HCT116 (cell line): ENCODE measurements at regions not wholly inside any gene's neighbourhood (a gene's known extent, or its start where the extent isn't known, plus 50 kb on each side); places are given as distances from the start of the nearest gene placed in this dataset.

Experiments used
- ATAC-seq: fragments of 200-7000 bp; cut with Tn5 transposase; 2 replicates; pipeline ENCODE4 v1.9.1; 2020; ENCODE audit warnings: mild to moderate bottlenecking, moderate library complexity
- BruUV-seq: library from RNA; stranded (reverse); fragments of 400-500 nt; replicated peaks from 2 replicates; lab custom pipeline; 2021; lab: Mats Ljungman, UMichigan
- CTCF ChIA-PET: fragments of 300-600 bp; sonication (Branson Sonifier 250); formaldehyde crosslinking; loops from one replicate; lab custom pipeline; 2021; ENCODE audit warnings: antibody characterized with exemption; lab: Charles Lee
- POLR2A ChIA-PET: fragments of 300-600, 350-600 bp; sonication (Branson Sonifier 250); formaldehyde crosslinking; loops from one replicate; lab custom pipeline; 2021; ENCODE audit warnings: antibody characterized with exemption; lab: Charles Lee
- RAD21 ChIA-PET, 2 experiments: fragments of 300-600 bp; sonication (Branson Sonifier 250); formaldehyde crosslinking; loops; one replicate each; lab custom pipeline; 2023; ENCODE audit warnings: low total read pairs in 2 of 2; ENCODE audit not compliant: uncharacterized antibody in 2 of 2, unreplicated experiment in 2 of 2, low non-redundant PET in 1 of 2; lab: Charles Lee
- DNase-seq: peaks from one replicate; pipeline ENCODE4 v3.0.0-alpha.2; 2010; ENCODE audit warnings: low read depth, low spot score
- H2AFZ ChIP-seq: fragments of 200-600 bp; shearing (Covaris generic), sonication (generic); 2 replicates; pipeline ENCODE4 v1.6.1; 2017; ENCODE audit warnings: low read depth, mixed run types, mixed read lengths, antibody characterized with exemption, low read length; ENCODE audit not compliant: poor library complexity, severe bottlenecking
- H3K27ac ChIP-seq: 2 replicates; pipeline ENCODE4 v1.5.1; 2012; ENCODE audit warnings: low read depth, low read length
- H3K27me3 ChIP-seq: fragments of 200-600 bp; sonication (generic); 2 replicates; pipeline ENCODE4 v1.6.1; 2016; ENCODE audit warnings: mixed run types, low read length, mixed read lengths; ENCODE audit not compliant: insufficient read depth
- H3K36me3 ChIP-seq, 2 experiments: fragments of 200-500 bp in 1 of 2; fragments of 200-600 bp in 1 of 2; sonication (Bioruptor generic) in 1 of 2; sonication (generic) in 1 of 2; 2 replicates each; pipeline versions ENCODE4 v1.5.1 to v1.6.1; 2014 to 2016; ENCODE audit warnings: low read length in 2 of 2, inconsistent platforms in 1 of 2, mixed read lengths in 1 of 2, mixed run types in 1 of 2; ENCODE audit not compliant: insufficient read depth in 2 of 2, control insufficient read depth in 1 of 2
- H3K4me1 ChIP-seq, 2 experiments: fragments of 200-600 bp in 1 of 2; sonication (generic) in 1 of 2; 2 replicates each; pipeline versions ENCODE4 v1.5.1 to v1.6.1; 2012 to 2017; ENCODE audit warnings: low read length in 2 of 2, inconsistent platforms in 1 of 2, mild to moderate bottlenecking in 1 of 2, mixed read lengths in 1 of 2, mixed run types in 1 of 2, moderate library complexity in 1 of 2; ENCODE audit not compliant: insufficient read depth in 2 of 2, control insufficient read depth in 1 of 2
- H3K4me2 ChIP-seq: fragments of 200-600 bp; sonication (generic); 2 replicates; pipeline ENCODE4 v1.6.1; 2017; ENCODE audit warnings: mixed run types, low read length, mixed read lengths
- H3K4me3 ChIP-seq, 2 experiments: fragments of 200-600 bp in 1 of 2; sonication (generic) in 1 of 2; replicated peaks in 1 of 2; 2 replicates each; pipeline ENCODE4 v1.5.1; 2011 to 2016; ENCODE audit warnings: low read length in 2 of 2, control low read depth in 1 of 2, low read depth in 1 of 2, mild to moderate bottlenecking in 1 of 2, mixed read lengths in 1 of 2, mixed run types in 1 of 2
- H3K79me2 ChIP-seq: fragments of 200-600 bp; sonication (generic); 2 replicates; pipeline ENCODE4 v1.6.1; 2017; ENCODE audit warnings: mild to moderate bottlenecking, mixed run types, low read length, moderate library complexity, mixed read lengths; ENCODE audit not compliant: insufficient read depth
- H3K9ac ChIP-seq: fragments of 200-600 bp; sonication (generic); 2 replicates; pipeline ENCODE4 v1.6.1; 2016; ENCODE audit warnings: low read length, mixed read lengths
- H3K9me2 ChIP-seq: fragments of 200-600 bp; sonication (generic), shearing (Covaris generic); 2 replicates; pipeline ENCODE4 v1.6.1; 2017; ENCODE audit warnings: mixed run types, mild to moderate bottlenecking, moderate library complexity; ENCODE audit not compliant: insufficient read depth
- H3K9me3 ChIP-seq, 2 experiments: fragments of 200-500 bp in 1 of 2; fragments of 200-600 bp in 1 of 2; sonication (Bioruptor generic) in 1 of 2; sonication (generic) in 1 of 2; 2 replicates each; pipeline ENCODE4 v1.6.1; 2014 to 2017; ENCODE audit warnings: low read length in 2 of 2, mixed read lengths in 2 of 2, inconsistent platforms in 1 of 2, low read depth in 1 of 2, mild to moderate bottlenecking in 1 of 2, mixed run types in 1 of 2, moderate library complexity in 1 of 2; ENCODE audit not compliant: control insufficient read depth in 1 of 2, insufficient read depth in 1 of 2
- H4K20me1 ChIP-seq: fragments of 200-600 bp; sonication (generic), shearing (Covaris generic); 2 replicates; pipeline ENCODE4 v1.6.1; 2017; ENCODE audit warnings: mixed run types, mild to moderate bottlenecking, moderate library complexity; ENCODE audit not compliant: insufficient read depth
- SP1 ChIP-seq: IDR thresholded peaks from 2 replicates; pipeline ENCODE4 v1.6.1; 2012; ENCODE audit warnings: low read depth
- intact Hi-C: fragments of 100-400 bp; cut with micrococcal nuclease; formaldehyde crosslinking; loops from 2 replicates; pipeline ENCODE4 v1.10.0; 2022
- TF ChIP-seq, protein P1 (sequence below): IDR thresholded peaks from 2 replicates; pipeline ENCODE4 v1.6.1; 2012
- TF ChIP-seq, protein P2 (sequence below): IDR thresholded peaks from 2 replicates; pipeline ENCODE4 v1.6.1; 2011; ENCODE audit warnings: mild to moderate bottlenecking, low read length, moderate library complexity; ENCODE audit not compliant: insufficient replicate concordance; ENCODE audit errors: extremely low read depth

DNA sequence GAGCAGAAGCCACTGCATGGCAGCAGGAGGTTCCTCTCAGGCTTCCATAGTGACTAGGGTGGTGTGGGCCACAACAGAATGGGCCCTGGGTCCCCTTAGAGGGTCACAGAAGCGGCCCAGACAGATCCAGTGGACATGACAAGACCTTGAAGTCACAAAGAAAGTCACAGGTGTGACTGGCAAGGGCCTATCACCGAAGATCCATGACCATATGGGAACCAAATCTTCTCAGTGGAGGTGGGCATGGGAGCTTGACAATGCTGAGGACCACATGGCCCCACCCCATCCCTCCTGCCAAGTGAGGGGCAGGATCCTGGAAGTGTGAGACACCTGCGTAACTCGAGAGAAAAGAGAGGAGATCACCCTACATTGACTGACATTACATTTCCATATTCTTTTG, 332.4 kb downstream of the MSX2 start:
- H3K79me2 ChIP-seq: no peaks in the 10 kb centered on the region
- H3K27ac ChIP-seq: no peak overlapping the region
- no peak for ATAC-seq
- ChIA-PET RAD21 (no interaction called here), POLR2A (no interaction called here), CTCF (no interaction called here)
- H3K4me1 ChIP-seq: peaks cover 0 to 3% of the 10 kb centered on the region in 2 experiments; a peak in 1 of 4 replicates
- BruUV-seq: no TSS peak
- H3K27me3 ChIP-seq: no peaks in the 10 kb centered on the region
- no peaks in the 10 kb centered on the region for H3K9me3 ChIP-seq
- no peak overlapping the region for H3K9ac ChIP-seq
- H3K9me2 ChIP-seq: no peaks in the 10 kb centered on the region
- intact Hi-C loops: no loop called here
- no peaks in the 10 kb centered on the region for H4K20me1 ChIP-seq
- no peaks in the 10 kb centered on the region for H3K36me3 ChIP-seq
- no peak overlapping the region for H3K4me3 ChIP-seq
- no peak for DNase-seq
- H3K4me2 ChIP-seq: no peak overlapping the region
- H2AFZ ChIP-seq: no peak overlapping the region
- TF ChIP-seq SP1: no peak
- TF ChIP-seq, protein P1, sequence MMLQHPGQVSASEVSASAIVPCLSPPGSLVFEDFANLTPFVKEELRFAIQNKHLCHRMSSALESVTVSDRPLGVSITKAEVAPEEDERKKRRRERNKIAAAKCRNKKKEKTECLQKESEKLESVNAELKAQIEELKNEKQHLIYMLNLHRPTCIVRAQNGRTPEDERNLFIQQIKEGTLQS: no peak
- TF ChIP-seq, all 23 proteins: peak for 0

DNA sequence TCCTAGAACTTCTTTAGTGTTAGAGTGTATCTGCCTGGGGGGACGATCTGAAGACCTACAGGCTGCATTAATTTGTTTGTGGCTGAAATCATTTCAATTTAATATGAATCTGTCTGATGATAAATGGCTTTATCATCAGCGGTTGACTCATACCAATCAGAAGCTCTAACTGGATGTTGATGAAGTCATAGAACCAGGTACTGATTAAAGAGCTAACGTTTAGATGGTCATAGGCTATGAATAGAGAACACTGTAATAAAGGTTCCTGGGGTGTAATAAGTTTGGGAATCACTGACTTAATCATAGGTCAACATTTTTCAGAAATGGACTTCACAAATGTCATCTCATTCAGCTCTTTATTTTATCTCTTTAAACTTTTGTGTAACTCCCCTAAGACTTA, 329.9 kb downstream of the MSX2 start:
- H3K4me2 ChIP-seq: no peak overlapping the region
- DNase-seq (no peak), ATAC-seq (no peak)
- no peaks in the 10 kb centered on the region for H3K9me2 ChIP-seq
- H4K20me1 ChIP-seq: no peaks in the 10 kb centered on the region
- CTCF ChIA-PET: interaction anchor here (1.5 kb wide), 1 partner anchor 10 kb away, joined by 3 read pairs; no protein-coding TSS in a partner anchor
- no peaks in the 10 kb centered on the region for H3K79me2 ChIP-seq
- BruUV-seq: no TSS peak
- no peak overlapping the region for H3K27ac ChIP-seq
- POLR2A ChIA-PET: no interaction called here
- H3K9ac ChIP-seq: no peak overlapping the region
- H3K36me3 ChIP-seq: no peaks in the 10 kb centered on the region
- intact Hi-C loops: no loop called here
- no peaks in the 10 kb centered on the region for H3K27me3 ChIP-seq
- no peak overlapping the region for H2AFZ ChIP-seq
- H3K4me1 ChIP-seq: peaks cover 0 to under 1% of the 10 kb centered on the region in 2 experiments; a peak in 1 of 4 replicates
- no peaks in the 10 kb centered on the region for H3K9me3 ChIP-seq
- H3K4me3 ChIP-seq: no peak overlapping the region
- TF ChIP-seq, protein P2, sequence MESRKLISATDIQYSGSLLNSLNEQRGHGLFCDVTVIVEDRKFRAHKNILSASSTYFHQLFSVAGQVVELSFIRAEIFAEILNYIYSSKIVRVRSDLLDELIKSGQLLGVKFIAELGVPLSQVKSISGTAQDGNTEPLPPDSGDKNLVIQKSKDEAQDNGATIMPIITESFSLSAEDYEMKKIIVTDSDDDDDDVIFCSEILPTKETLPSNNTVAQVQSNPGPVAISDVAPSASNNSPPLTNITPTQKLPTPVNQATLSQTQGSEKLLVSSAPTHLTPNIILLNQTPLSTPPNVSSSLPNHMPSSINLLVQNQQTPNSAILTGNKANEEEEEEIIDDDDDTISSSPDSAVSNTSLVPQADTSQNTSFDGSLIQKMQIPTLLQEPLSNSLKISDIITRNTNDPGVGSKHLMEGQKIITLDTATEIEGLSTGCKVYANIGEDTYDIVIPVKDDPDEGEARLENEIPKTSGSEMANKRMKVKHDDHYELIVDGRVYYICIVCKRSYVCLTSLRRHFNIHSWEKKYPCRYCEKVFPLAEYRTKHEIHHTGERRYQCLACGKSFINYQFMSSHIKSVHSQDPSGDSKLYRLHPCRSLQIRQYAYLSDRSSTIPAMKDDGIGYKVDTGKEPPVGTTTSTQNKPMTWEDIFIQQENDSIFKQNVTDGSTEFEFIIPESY: no peak
- RAD21 ChIA-PET: no interaction called here
